BJ (cell line): ENCODE measurements at regions not wholly inside any gene's neighbourhood (a gene's known extent, or its start where the extent isn't known, plus 50 kb on each side); places are given as distances from the start of the nearest gene placed in this dataset.

Experiments used
- CTCF ChIA-PET: fragments of 350-600 bp; formaldehyde crosslinking; extraction: SDS; loops from one replicate; lab custom pipeline; 2021; ENCODE audit warnings: antibody characterized with exemption, inconsistent platforms; lab: Yijun Ruan, JAX
- POLR2A ChIA-PET: fragments of 300-600 bp; sonication (Branson Sonifier 250); formaldehyde crosslinking; extraction: SDS; loops from one replicate; lab custom pipeline; 2021; ENCODE audit warnings: antibody characterized with exemption; lab: Charles Lee
- DNase-seq: peaks from one replicate; pipeline ENCODE4 v3.0.0-alpha.2; 2011; ENCODE audit warnings: low read depth
- H3K27me3 ChIP-seq: 2 replicates; pipeline ENCODE4 v1.6.0; 2011; ENCODE audit warnings: low read length; ENCODE audit not compliant: control insufficient read depth, insufficient read depth
- H3K36me3 ChIP-seq: 2 replicates; pipeline ENCODE4 v1.5.1; 2011; ENCODE audit warnings: low read length; ENCODE audit not compliant: control insufficient read depth, insufficient read depth
- H3K4me3 ChIP-seq: 2 replicates; pipeline ENCODE4 v1.5.1; 2011; ENCODE audit warnings: low read depth, mild to moderate bottlenecking, control low read depth, low read length
- CTCF ChIP-seq: IDR thresholded peaks from 2 replicates; pipeline ENCODE4 v1.5.1; 2011; ENCODE audit warnings: low read depth, mild to moderate bottlenecking, control low read depth, inconsistent platforms, low read length, moderate library complexity; ENCODE audit not compliant: insufficient read depth

- no peak for TF ChIP-seq CTCF
- ChIA-PET POLR2A (no interaction called here), CTCF (no interaction called here)
- no peak for DNase-seq
- Histone ChIP-seq H3K27me3 (no peaks in the 10 kb centered on the region), H3K36me3 (no peaks in the 10 kb centered on the region), H3K4me3 (no peak overlapping the region)
These were observed 52.6 kb upstream of the SP8 start for GRCh38 chr7:20839196-20839735.

GRCh38 chr7:20839987-20840386 lies 53.3 kb upstream of the SP8 start:
- no peak overlapping the region for H3K4me3 ChIP-seq
- POLR2A ChIA-PET = no interaction called here
- no peaks in the 10 kb centered on the region for H3K36me3 ChIP-seq
- no peak for TF ChIP-seq CTCF
- CTCF ChIA-PET = no interaction called here
- DNase-seq = no peak
- no peaks in the 10 kb centered on the region for H3K27me3 ChIP-seq

- no peak overlapping the region for H3K4me3 ChIP-seq
- no peaks in the 10 kb centered on the region for H3K27me3 ChIP-seq
- H3K36me3 ChIP-seq = no peaks in the 10 kb centered on the region
- no peak for TF ChIP-seq CTCF
- no peak for DNase-seq
- CTCF ChIA-PET = no interaction called here
- POLR2A ChIA-PET = no interaction called here
These were observed 60.1 kb upstream of the SP8 start for GRCh38 chr7:20846791-20847190.

- Histone ChIP-seq H3K36me3 (no peaks in the 10 kb centered on the region), H3K27me3 (no peaks in the 10 kb centered on the region), H3K4me3 (no peak overlapping the region)
- TF ChIP-seq CTCF = no peak
- DNase-seq = no peak
- POLR2A ChIA-PET = no interaction called here
- CTCF ChIA-PET = no interaction called here
These were observed 72.3 kb upstream of the SP8 start for GRCh38 chr7:20858951-20859350.

GRCh38 chr7:20861468-20861867 lies 74.8 kb upstream of the SP8 start:
- Histone ChIP-seq H3K36me3 (no peaks in the 10 kb centered on the region), H3K4me3 (no peak overlapping the region), H3K27me3 (no peaks in the 10 kb centered on the region)
- POLR2A ChIA-PET = no interaction called here
- no peak for DNase-seq
- CTCF ChIA-PET = no interaction called here
- TF ChIP-seq CTCF = no peak
